GM23338 (cell line): ENCODE measurements at regions not wholly inside any gene's neighbourhood (a gene's known extent, or its start where the extent isn't known, plus 50 kb on each side); places are given as distances from the start of the nearest gene placed in this dataset.
"Not testable (repeated sequence)": the region's sequence is repeated elsewhere in the genome, so short reads cannot be mapped to it uniquely, and the experiment has no call there.

ENCODE experiments used
- ATAC-seq: fragments of 200-7000 bp; cut with Tn5 transposase; 3 replicates; pipeline ENCODE4 v1.9.1; 2020
- DNase-seq: peaks from one replicate; pipeline ENCODE4 v3.0.0-alpha.2; 2015; ENCODE audit warnings: low spot score
- H2AFZ ChIP-seq: fragments of 200-600 bp; sonication (generic); 2 replicates; pipeline ENCODE4 v1.8.0; 2016; ENCODE audit warnings: antibody characterized with exemption, mild to moderate bottlenecking, moderate library complexity
- H3F3A ChIP-seq: fragments of 200-600 bp; sonication (generic); replicated peaks from 2 replicates; pipeline ENCODE4 v1.8.0; 2017; ENCODE audit warnings: antibody characterized with exemption, mixed run types, low read depth
- H3K27ac ChIP-seq: fragments of 200-600 bp; sonication (generic); 2 replicates; pipeline ENCODE4 v1.6.1; 2016; ENCODE audit warnings: low read depth
- H3K27me3 ChIP-seq: fragments of 200-600 bp; sonication (generic); 2 replicates; pipeline ENCODE4 v1.8.0; 2016; ENCODE audit warnings: mild to moderate bottlenecking, mixed run types, moderate library complexity; ENCODE audit not compliant: insufficient read depth
- H3K36me3 ChIP-seq: fragments of 200-600 bp; sonication (generic); 2 replicates; pipeline ENCODE4 v1.8.0; 2016; ENCODE audit warnings: mild to moderate bottlenecking; ENCODE audit not compliant: insufficient read depth
- H3K4me1 ChIP-seq: fragments of 200-600 bp; sonication (generic); 2 replicates; pipeline ENCODE4 v1.8.0; 2016; ENCODE audit warnings: mild to moderate bottlenecking, moderate library complexity; ENCODE audit not compliant: insufficient read depth
- H3K4me2 ChIP-seq: fragments of 200-600 bp; sonication (generic); 2 replicates; pipeline ENCODE4 v1.7.1; 2017; ENCODE audit warnings: mixed run types
- H3K4me3 ChIP-seq: fragments of 200-600 bp; sonication (generic); 2 replicates; pipeline ENCODE4 v1.6.1; 2016; ENCODE audit warnings: mixed run types
- H3K79me2 ChIP-seq: fragments of 200-600 bp; sonication (generic); replicated peaks from 2 replicates; pipeline ENCODE4 v1.8.0; 2017; ENCODE audit warnings: mild to moderate bottlenecking; ENCODE audit not compliant: insufficient read depth
- H3K9me2 ChIP-seq: fragments of 200-600 bp; sonication (generic); 2 replicates; pipeline ENCODE4 v1.8.0; 2017; ENCODE audit not compliant: insufficient read depth
- H4K20me1 ChIP-seq: fragments of 200-600 bp; sonication (generic); replicated peaks from 2 replicates; pipeline ENCODE4 v1.8.0; 2017; ENCODE audit warnings: mild to moderate bottlenecking; ENCODE audit not compliant: insufficient read depth
- H3K27ac Mint-ChIP-seq: 2 replicates; pipeline ENCODE4 v1.8.0; 2020; ENCODE audit warnings: inconsistent platforms, mild to moderate bottlenecking, moderate library complexity, mixed read lengths
- H3K27me3 Mint-ChIP-seq: 3 replicates; pipeline ENCODE4 v1.8.0; 2022; ENCODE audit warnings: low read depth, mild to moderate bottlenecking, moderate library complexity, mixed read lengths, inconsistent platforms; ENCODE audit not compliant: insufficient read depth, poor library complexity
- H3K36me3 Mint-ChIP-seq: 3 replicates; pipeline ENCODE4 v1.8.0; 2021; ENCODE audit warnings: low read depth, mild to moderate bottlenecking, inconsistent platforms, moderate library complexity, mixed read lengths
- H3K4me1 Mint-ChIP-seq: 3 replicates; pipeline ENCODE4 v1.8.0; 2020; ENCODE audit warnings: mild to moderate bottlenecking, inconsistent platforms, mixed read lengths
- H3K4me3 Mint-ChIP-seq: 3 replicates; pipeline ENCODE4 v1.8.0; 2021; ENCODE audit warnings: moderate library complexity, mild to moderate bottlenecking, inconsistent platforms, mixed read lengths
- H3K9me3 Mint-ChIP-seq: 3 replicates; pipeline ENCODE4 v1.8.0; 2020; ENCODE audit warnings: moderate library complexity, mild to moderate bottlenecking, inconsistent platforms, mixed read lengths
- CREB1 ChIP-seq: fragments of 250-450 bp; sonication (Bioruptor Pico); IDR thresholded peaks from 2 replicates; pipeline ENCODE4 v1.5.0; 2020; ENCODE audit warnings: low read depth, mild to moderate bottlenecking, moderate library complexity
- ETS1 ChIP-seq: IDR thresholded peaks from 2 replicates; pipeline ENCODE4 v1.6.1; 2016; ENCODE audit warnings: antibody characterized with exemption
- EZH2phosphoT487 ChIP-seq: fragments of 200-600 bp; sonication (generic); IDR thresholded peaks from one replicate; pipeline ENCODE4 v1.8.1; 2018; ENCODE audit warnings: antibody characterized with exemption; ENCODE audit not compliant: unreplicated experiment
- JUNB ChIP-seq: IDR thresholded peaks from one replicate; pipeline ENCODE4 v1.6.1; 2016; ENCODE audit warnings: antibody characterized with exemption; ENCODE audit not compliant: unreplicated experiment
- NANOG ChIP-seq: IDR thresholded peaks from 2 replicates; pipeline ENCODE4 v1.6.1; 2016; ENCODE audit warnings: antibody characterized with exemption, borderline replicate concordance
- POLR2AphosphoS5 ChIP-seq: IDR thresholded peaks from 2 replicates; pipeline ENCODE4 v1.6.1; 2016; ENCODE audit warnings: antibody characterized with exemption, low read depth
- REST ChIP-seq: IDR thresholded peaks from one replicate; pipeline ENCODE4 v1.6.1; 2018; ENCODE audit warnings: antibody characterized with exemption; ENCODE audit not compliant: unreplicated experiment
- STAT1 ChIP-seq: IDR thresholded peaks from one replicate; pipeline ENCODE4 v1.6.1; 2016; ENCODE audit warnings: antibody characterized with exemption; ENCODE audit not compliant: unreplicated experiment
- ZNF114 ChIP-seq: fragments of 250-450 bp; sonication (Bioruptor Pico); IDR thresholded peaks from 2 replicates; pipeline ENCODE4 v1.5.0; 2020; ENCODE audit warnings: mild to moderate bottlenecking, moderate library complexity
- ZNF331 ChIP-seq: fragments of 250-450 bp; sonication (Bioruptor Pico); IDR thresholded peaks from 2 replicates; pipeline ENCODE4 v1.5.0; 2020; ENCODE audit warnings: low read depth, mild to moderate bottlenecking, moderate library complexity

- TF ChIP-seq REST (no peak), ETS1 (no peak), ZNF331 (CRISPR knock-in tag) (no peak)
Measured at GRCh38 chr4:188783606-188784160, 644.4 kb downstream of the TRIML1 start (continued).

GRCh38 chr4:188796600-188796999, 657.4 kb downstream of the TRIML1 start:
- H3K9me3 Mint-ChIP-seq: peaks cover 15% of the 10 kb centered on the region; the same call in 2 of the 3 replicates
- not testable (repeated sequence) for H3F3A ChIP-seq, H4K20me1 ChIP-seq, H3K27ac ChIP-seq, ATAC-seq, H2AFZ ChIP-seq, H3K9me2 ChIP-seq, DNase-seq, H3K4me1 Mint-ChIP-seq, H3K27ac Mint-ChIP-seq, H3K4me3 Mint-ChIP-seq, H3K79me2 ChIP-seq, H3K27me3 ChIP-seq, H3K4me2 ChIP-seq, H3K4me3 ChIP-seq, H3K36me3 ChIP-seq, H3K36me3 Mint-ChIP-seq, H3K4me1 ChIP-seq, H3K27me3 Mint-ChIP-seq

- ATAC-seq: not testable (repeated sequence)
Measured at GRCh38 chr4:188797011-188797410, 657.8 kb downstream of the TRIML1 start.

GRCh38 chr4:188804861-188805260, 665.6 kb downstream of the TRIML1 start:
- Mint-ChIP-seq H3K27ac (no peak overlapping the region), H3K9me3 (no peaks in the 10 kb centered on the region; the same call in 2 of the 3 replicates), H3K4me1 (no peaks in the 10 kb centered on the region), H3K36me3 (no peaks in the 10 kb centered on the region), H3K4me3 (no peak overlapping the region), H3K27me3 (no peaks in the 10 kb centered on the region)
- DNase-seq (no peak), ATAC-seq (no peak)
- Histone ChIP-seq H3K79me2 (no peaks in the 10 kb centered on the region), H3K4me3 (no peak overlapping the region), H3K36me3 (no peaks in the 10 kb centered on the region), H3K4me1 (no peaks in the 10 kb centered on the region), H4K20me1 (no peaks in the 10 kb centered on the region), H3K27me3 (no peaks in the 10 kb centered on the region), H3F3A (no peaks in the 10 kb centered on the region), H2AFZ (no peak overlapping the region), H3K27ac (no peak overlapping the region), H3K9me2 (no peaks in the 10 kb centered on the region), H3K4me2 (no peak overlapping the region)
- TF ChIP-seq NANOG (no peak), ZNF331 (CRISPR knock-in tag) (no peak), REST (no peak), EZH2phosphoT487 (no peak), STAT1 (no peak), ZNF114 (CRISPR knock-in tag) (no peak), POLR2AphosphoS5 (no peak), JUNB (no peak), CREB1 (CRISPR knock-in tag) (no peak)

More at GRCh38 chr4:188797011-188797410, 657.8 kb downstream of the TRIML1 start:
- not testable (repeated sequence) for H3F3A ChIP-seq, H4K20me1 ChIP-seq, H3K27ac Mint-ChIP-seq, H3K4me1 Mint-ChIP-seq, H3K4me3 ChIP-seq, DNase-seq, H3K4me2 ChIP-seq, H3K9me2 ChIP-seq, H3K4me1 ChIP-seq, H3K27me3 Mint-ChIP-seq, H3K36me3 Mint-ChIP-seq, H3K4me3 Mint-ChIP-seq, H3K27ac ChIP-seq, H3K36me3 ChIP-seq, H3K79me2 ChIP-seq, H3K27me3 ChIP-seq, H2AFZ ChIP-seq
- peaks cover 15% of the 10 kb centered on the region; the same call in 2 of the 3 replicates for H3K9me3 Mint-ChIP-seq
